ENCODE measurements at regions not wholly inside any gene's neighbourhood (a gene's known extent, or its start where the extent isn't known, plus 50 kb on each side); places are given as distances from the start of the nearest gene placed in this dataset.

- DNase-seq (ENCODE audit: low read depth): no peak
Observed at GRCh38 chr2:41886757-41887156, 161.1 kb upstream of the PKDCC start.

GRCh38 chr2:41890341-41890740 lies 157.5 kb upstream of the PKDCC start:
- no peak for DNase-seq (ENCODE audit: low read depth)

DNA sequence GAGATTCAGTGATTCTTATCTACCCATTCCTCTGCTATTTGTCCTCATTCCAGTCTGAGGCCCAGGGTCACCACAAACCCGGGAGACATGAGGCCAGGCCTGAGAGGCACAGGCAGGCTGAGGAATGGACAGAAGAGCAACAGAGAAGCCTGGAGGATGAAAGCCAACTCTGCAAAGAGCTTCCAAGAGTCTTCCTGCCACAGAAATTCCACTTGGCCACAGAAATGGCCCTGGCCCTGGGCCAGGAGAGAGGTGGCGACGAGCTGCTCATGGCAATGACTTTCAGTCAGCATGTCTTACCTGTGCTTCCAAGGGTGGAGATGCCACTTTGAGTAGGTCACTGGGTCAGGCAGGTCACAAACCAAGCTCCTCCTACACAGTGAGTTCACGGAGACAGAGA lies 155.3 kb upstream of the PKDCC start:
- DNase-seq (ENCODE audit: low read depth): no peak

DNA sequence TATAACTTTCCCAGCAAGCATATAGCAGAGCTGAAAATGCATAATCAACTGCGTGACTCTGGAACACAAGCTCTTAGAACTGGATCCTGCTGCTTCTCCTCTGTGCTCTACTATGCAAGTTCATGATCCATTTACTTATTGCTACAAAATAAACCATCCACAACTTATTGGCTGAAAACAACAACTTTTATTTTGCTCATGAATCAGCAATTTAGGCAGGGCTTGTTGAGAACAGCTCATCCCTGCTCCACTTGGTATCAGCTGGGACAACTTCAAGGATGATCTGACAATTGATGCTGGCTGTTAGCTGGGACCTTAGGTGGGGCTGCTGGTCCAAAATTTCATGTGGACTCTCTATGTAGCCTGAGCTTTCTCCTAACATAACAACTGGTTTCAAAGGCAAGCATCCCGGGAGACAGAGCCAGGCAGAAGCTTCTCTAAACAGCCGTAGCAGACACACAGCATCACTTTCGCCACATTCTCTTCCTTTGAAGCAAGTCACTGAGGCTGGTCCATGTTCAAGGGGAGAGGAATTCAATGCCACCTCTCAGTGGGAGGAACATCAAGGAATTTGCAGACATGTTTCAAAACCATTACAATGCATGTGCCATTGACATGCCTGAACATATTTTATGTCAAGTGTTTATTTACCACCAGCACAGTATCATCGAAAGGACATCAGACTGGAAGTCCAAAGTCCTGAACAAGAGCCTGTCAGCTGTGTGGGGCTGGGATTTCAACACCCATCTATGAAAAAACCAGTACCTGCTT lies 153.1 kb upstream of the PKDCC start:
- DNase-seq (ENCODE audit: low read depth): no peak

DNA sequence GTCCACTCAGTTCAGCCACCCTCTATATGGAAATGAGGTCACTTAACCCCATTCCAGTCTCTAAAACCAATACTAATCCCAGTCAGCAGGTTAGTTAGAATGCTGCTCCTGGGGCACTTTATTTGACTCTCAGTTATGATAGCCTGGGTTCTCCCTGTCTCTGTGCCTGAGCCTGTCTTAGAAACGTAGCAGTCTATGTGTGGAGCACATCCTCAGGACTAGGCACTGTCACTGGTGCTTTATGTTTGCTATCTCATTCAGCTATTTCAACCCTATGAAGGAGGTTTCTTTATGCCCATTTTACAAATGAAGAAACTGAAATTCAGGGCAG lies 152.5 kb upstream of the PKDCC start:
- DNase-seq (ENCODE audit: low read depth): no peak

DNA sequence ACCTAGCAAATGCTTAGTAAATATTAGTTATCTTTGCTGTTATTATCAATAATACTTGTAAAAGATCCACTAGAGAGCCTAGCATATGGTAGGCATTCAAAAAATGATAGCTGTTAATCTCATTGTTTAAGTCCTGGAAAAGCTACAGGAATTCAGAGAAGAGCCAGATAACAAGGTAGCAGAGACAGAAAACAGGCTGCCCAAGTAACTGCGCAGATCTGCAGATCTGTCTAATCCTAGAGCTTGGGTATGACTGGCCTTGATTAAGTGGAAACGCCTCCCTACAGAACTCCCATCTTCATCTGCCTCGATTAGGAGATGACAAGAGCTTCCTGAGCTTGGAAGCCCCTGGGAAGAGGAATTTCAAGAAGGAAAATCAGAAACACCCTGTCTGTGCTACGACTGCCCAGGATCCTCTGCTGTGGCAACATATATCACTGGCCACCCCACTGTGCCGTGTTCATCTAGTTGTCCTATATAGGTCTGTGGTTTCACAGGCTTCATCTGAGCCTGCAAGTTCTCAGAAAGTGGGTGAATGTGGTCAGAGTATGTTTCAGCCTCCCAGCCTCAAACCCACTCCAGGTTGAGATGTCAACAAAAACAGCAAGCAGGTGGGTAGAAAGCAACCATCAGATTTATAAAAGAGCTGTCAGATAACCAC lies 151.5 kb upstream of the PKDCC start:
- DNase-seq (ENCODE audit: low read depth): no peak

DNA sequence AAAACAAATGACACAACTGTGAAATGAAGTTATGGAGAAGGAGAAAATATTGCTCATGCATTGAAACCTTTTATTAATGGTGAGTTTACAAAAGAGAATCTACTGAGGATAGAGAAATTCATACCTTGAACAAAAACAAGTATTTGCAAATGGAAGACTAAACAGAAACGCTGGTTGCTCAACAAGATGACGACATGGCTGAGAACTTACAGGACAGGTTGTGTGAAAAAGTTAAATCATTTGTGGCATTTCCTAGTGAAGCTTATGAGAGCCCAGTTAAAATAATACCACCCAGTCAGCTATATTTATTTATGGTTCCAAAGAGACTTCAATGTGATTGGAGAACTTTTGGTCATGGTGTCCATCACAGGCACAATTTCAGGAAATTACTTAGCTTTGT lies 148.6 kb upstream of the PKDCC start:
- DNase-seq (ENCODE audit: low read depth): no peak

DNA sequence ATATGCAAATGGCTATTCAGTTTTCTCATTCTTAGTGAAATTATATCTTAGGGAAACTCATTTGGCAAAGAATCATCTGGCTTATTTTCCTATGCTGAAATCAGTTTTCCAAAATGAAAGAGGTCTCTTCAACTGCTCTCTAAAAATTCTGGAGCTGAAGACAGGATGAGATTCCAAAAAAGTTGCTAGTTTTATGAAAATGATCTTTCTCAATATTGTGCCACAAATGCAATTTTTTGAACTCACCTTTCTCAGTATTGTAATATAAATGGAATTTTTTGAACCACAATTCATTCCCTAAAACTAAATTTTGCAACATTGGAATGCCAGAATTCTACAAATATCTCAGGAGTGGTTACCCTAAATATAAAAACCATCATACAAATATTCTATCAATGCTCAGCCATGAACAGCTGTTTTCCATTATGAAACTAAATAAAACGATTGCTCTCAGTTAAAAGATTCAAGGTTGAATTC lies 147.7 kb upstream of the PKDCC start:
- no peak for DNase-seq (ENCODE audit: low read depth)

DNA sequence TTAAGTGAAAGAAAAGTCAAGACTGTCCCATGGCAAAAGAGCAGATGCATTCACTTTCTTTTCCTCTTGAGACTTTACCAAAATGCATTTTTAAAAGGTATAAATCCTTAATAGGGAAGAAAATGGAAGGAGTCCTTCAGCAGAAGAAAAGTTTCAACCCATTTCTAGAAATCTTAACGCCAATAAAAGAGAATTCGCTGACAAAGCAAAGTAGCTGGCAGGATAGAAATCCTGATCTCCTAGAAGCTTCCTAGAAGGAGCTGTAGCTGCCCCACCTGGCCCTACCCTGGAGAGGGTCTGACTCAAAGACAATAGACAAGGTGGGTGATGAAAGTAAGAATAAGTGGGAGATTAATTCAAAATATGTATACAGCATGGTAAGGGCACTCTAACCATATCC lies 144.9 kb upstream of the PKDCC start:
- no peak for DNase-seq (ENCODE audit: low read depth)

GRCh38 chr2:41903474-41904135 lies 144.2 kb upstream of the PKDCC start:
- DNase-seq (ENCODE audit: low read depth): no peak

DNA sequence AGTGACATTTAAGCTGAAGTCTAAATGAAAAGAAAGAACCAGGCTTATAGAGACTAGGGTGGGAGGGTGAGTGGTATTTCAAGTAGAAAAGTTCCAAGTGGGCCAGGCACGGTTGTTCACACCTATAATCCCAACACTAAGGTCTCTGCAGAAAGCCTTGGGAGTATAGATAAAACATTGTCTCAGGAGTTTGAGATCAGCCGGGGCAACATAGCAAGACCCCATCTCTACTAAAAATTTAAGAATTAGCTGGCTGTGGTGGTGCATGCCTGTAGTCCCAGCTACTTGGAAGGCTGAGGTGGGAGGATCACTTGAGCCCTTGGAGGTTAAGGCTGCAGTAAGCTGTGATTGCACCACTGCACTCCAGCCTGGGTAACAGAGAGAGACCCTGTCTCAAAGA lies 143.4 kb upstream of the PKDCC start:
- no peak for DNase-seq (ENCODE audit: low read depth)

DNA sequence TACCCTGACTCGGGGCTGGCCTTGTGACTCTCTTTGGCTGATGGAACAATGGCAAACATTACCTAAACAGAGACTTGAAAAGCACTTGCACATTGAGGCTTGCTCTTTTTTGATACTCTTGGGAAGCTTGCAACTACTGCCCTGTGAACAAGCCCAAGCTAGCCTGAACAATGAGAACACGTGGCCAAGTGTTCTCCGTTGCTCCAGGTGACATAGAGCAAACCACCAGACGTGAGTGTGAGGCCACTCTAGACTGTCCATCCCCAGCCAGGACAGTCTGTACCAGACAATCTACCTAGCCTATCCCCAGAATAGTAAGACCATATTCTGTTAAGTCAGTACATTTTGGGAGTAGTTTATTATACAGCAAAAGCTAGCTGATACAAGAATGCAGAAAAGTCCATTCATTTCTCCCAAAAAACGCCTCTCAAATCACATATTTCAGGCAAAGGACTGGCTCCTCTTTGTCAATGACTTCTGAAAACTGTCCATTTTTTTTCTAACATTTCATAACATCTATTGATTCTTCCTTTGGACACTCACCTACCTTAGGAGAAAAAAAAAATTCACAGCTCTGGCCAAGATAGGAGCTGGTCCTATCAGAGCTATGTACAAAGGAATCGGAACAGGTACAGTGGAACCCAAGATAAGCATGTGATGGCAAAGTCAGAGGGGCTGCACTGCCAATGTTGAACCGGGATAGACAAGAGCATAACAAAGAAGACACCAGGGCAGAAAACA lies 142.1 kb upstream of the PKDCC start:
- no peak for DNase-seq (ENCODE audit: low read depth)

GRCh38 chr2:41906338-41906725 lies 141.5 kb upstream of the PKDCC start:
- DNase-seq (ENCODE audit: low read depth): no peak

GRCh38 chr2:41907141-41907540 lies 140.7 kb upstream of the PKDCC start:
- DNase-seq (ENCODE audit: low read depth): no peak

GRCh38 chr2:41907771-41908207 lies 140.0 kb upstream of the PKDCC start:
- no peak for DNase-seq (ENCODE audit: low read depth)

- no peak for DNase-seq (ENCODE audit: low read depth)
Observed at GRCh38 chr2:41908349-41908748, 139.5 kb upstream of the PKDCC start.

- no peak for DNase-seq (ENCODE audit: low read depth)
Observed at GRCh38 chr2:41909584-41909983, 138.2 kb upstream of the PKDCC start.

DNA sequence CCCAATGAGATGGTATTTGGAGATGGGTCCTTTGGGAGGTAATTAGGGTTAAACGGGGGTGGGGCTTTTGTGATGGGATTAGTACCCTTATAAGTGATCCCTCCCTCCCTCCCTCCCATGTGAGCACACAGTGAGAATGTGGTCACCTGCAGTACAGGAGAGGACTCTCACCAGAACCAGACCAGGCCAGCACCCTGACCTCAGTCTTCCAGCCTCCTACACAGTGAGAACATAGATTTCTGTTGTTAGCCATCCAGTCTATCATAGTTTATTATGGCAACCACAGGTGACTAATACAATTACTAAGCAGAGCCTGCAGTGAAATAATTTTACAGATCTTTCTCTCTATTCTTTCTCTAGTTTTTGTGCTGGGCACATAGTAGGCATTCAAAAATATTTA lies 137.7 kb upstream of the PKDCC start:
- DNase-seq (ENCODE audit: low read depth): no peak

GRCh38 chr2:41911033-41911432 lies 136.8 kb upstream of the PKDCC start:
- DNase-seq (ENCODE audit: low read depth): no peak

- no peak for DNase-seq (ENCODE audit: low read depth)
Observed at GRCh38 chr2:41912337-41912736, 135.5 kb upstream of the PKDCC start.

DNA sequence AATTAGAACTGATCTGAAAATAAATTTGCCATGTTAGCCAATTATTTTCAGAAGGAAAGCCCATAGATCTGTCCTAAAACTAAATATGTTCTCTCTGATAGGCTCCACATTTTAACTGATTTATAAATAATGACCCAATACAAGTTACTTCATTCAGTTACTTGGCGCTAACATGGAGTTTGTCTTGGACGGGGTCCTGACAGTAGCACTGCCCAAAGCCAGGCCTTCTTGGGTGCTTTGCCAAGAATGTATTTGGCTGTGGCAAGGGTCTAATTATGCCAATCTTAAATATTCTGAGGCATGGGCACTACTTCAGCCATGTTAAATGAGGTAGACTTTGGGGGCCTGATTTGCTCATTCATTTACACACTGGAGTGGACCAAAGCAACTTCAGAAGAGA lies 135.0 kb upstream of the PKDCC start:
- no peak for DNase-seq (ENCODE audit: low read depth)

GRCh38 chr2:41913311-41913710 lies 134.5 kb upstream of the PKDCC start:
- no peak for DNase-seq (ENCODE audit: low read depth)

All from stimulated activated CD8-positive, alpha-beta memory T cell treated with anti-CD3 and anti-CD28 coated beads, Interleukin-12 subunit alpha, Interleukin-12 subunit beta, amount 100 ng/mL, for 1 hour (primary cell).